Gastroesophageal sphincter (tissue), 4 donors: ENCODE measurements at regions not wholly inside any gene's neighbourhood (a gene's known extent, or its start where the extent isn't known, plus 50 kb on each side); places are given as distances from the start of the nearest gene placed in this dataset.

Experiments
- ATAC-seq: fragments of 150-250 bp; one replicate; pipeline ENCODE4 v1.9.1; 2016; ENCODE audit warnings: mild to moderate bottlenecking, moderate library complexity
- H3K27ac ChIP-seq, 4 donors: fragments of 200-600 bp; sonication (generic) in 3 of 4; 1 replicate in 3 of 4; 2 replicates in 1 of 4; pipeline ENCODE4 v1.5.1; 2016 to 2019
- H3K27me3 ChIP-seq: fragments of 200-600 bp; sonication (generic); one replicate; pipeline ENCODE4 v1.5.1; 2019
- H3K36me3 ChIP-seq, 2 donors: fragments of 200-600 bp; sonication (generic); one replicate each; pipeline ENCODE4 v1.5.1; 2019; ENCODE audit warnings: control low read depth in 1 of 2
- H3K4me1 ChIP-seq, 3 donors: fragments of 200-600 bp; sonication (generic); 1 replicate in 2 of 3; 2 replicates in 1 of 3; pipeline ENCODE4 v1.5.1; 2016 to 2019; ENCODE audit warnings: control low read depth in 2 of 3
- H3K4me3 ChIP-seq, 2 donors: fragments of 200-600 bp; sonication (generic); one replicate each; pipeline ENCODE4 v1.5.1; 2019; ENCODE audit warnings: mild to moderate bottlenecking in 1 of 2, moderate library complexity in 1 of 2
- H3K9me3 ChIP-seq, 3 donors: fragments of 200-600 bp; sonication (generic); one replicate each; pipeline ENCODE4 v1.5.1; 2017 to 2019; ENCODE audit warnings: control low read depth in 2 of 3
- CTCF ChIP-seq, 4 experiments: fragments of 200-600 bp in 2 of 4; fragments of 450-650 bp in 2 of 4; sonication (generic) in 1 of 4; IDR thresholded peaks; one replicate each; pipeline ENCODE4 v1.5.1; 2017 to 2019; ENCODE audit warnings: antibody characterized with exemption in 4 of 4, mild to moderate bottlenecking in 2 of 4, moderate library complexity in 2 of 4
- EP300 ChIP-seq: sonication (generic); formaldehyde crosslinking; IDR thresholded peaks from one replicate; pipeline ENCODE4 v1.6.1; 2017; ENCODE audit warnings: antibody characterized with exemption, mild to moderate bottlenecking
- POLR2A ChIP-seq, 2 donors: fragments of 450-650 bp; IDR thresholded peaks; one replicate each; pipeline ENCODE4 v1.6.1; 2017; ENCODE audit warnings: antibody characterized with exemption in 2 of 2, mild to moderate bottlenecking in 2 of 2, moderate library complexity in 1 of 2
- POLR2AphosphoS5 ChIP-seq: sonication (generic); formaldehyde crosslinking; IDR thresholded peaks from one replicate; pipeline ENCODE4 v1.6.1; 2017; ENCODE audit warnings: antibody characterized with exemption
- WGBS, 2 donors: methylation state at CpG; one replicate each; pipeline ENCODE4 v1.1.5; 2018; ENCODE audit warnings: low coverage in 1 of 2; 5-methylcytosine and 5-hydroxymethylcytosine counted together

GRCh38 chr3:177800561-177800960 lies 603.3 kb upstream of the TBL1XR1 start:
- ATAC-seq, result no peak

GRCh38 chr3:177802151-177802900 lies 605.0 kb upstream of the TBL1XR1 start:
- Histone ChIP-seq H3K36me3 (no peaks in the 10 kb centered on the region), H3K4me1 (peaks cover 0 to 15% (median 0%) of the 10 kb centered on the region in 3 donors), H3K4me3 (no peak overlapping the region), H3K27me3 (no peaks in the 10 kb centered on the region), H3K27ac (no peak overlapping the region), H3K9me3 (no peaks in the 10 kb centered on the region)
- ATAC-seq, result no peak
- 63% methylated on average over 5 of the region's 5 CpGs for WGBS, 2 donors
- no peak for TF ChIP-seq POLR2A (IDR thresholded peaks at IDR 0.05)
- TF ChIP-seq CTCF (IDR thresholded peaks at IDR 0.05), result no peak
- TF ChIP-seq EP300, result no peak
- no peak for TF ChIP-seq POLR2AphosphoS5

More at GRCh38 chr3:177800561-177800960, 603.3 kb upstream of the TBL1XR1 start:
- Histone ChIP-seq H3K27ac (no peak overlapping the region), H3K9me3 (no peaks in the 10 kb centered on the region), H3K36me3 (no peaks in the 10 kb centered on the region), H3K4me1 (peaks cover 0 to 15% (median 0%) of the 10 kb centered on the region in 3 donors), H3K27me3 (no peaks in the 10 kb centered on the region), H3K4me3 (no peak overlapping the region)
- WGBS, 2 donors, result 51 to 77% methylated on average over 2 to 3 of the region's 3 CpGs
- TF ChIP-seq CTCF (IDR thresholded peaks at IDR 0.05) (no peak), POLR2A (IDR thresholded peaks at IDR 0.05) (no peak), EP300 (no peak), POLR2AphosphoS5 (no peak)

- Histone ChIP-seq H3K27ac (no peak overlapping the region), H3K27me3 (no peaks in the 10 kb centered on the region), H3K9me3 (no peaks in the 10 kb centered on the region), H3K4me1 (peaks cover 0 to 15% (median 0%) of the 10 kb centered on the region in 3 donors), H3K36me3 (no peaks in the 10 kb centered on the region), H3K4me3 (no peak overlapping the region)
- TF ChIP-seq CTCF (IDR thresholded peaks at IDR 0.05) (no peak), POLR2A (IDR thresholded peaks at IDR 0.05) (no peak), EP300 (no peak), POLR2AphosphoS5 (no peak)
- WGBS, 2 donors, result 85 to 90% methylated on average over 4 of the region's 4 CpGs
- ATAC-seq, result no peak
Measured at GRCh38 chr3:177803500-177803899, 606.2 kb upstream of the TBL1XR1 start.

- Histone ChIP-seq H3K9me3 (no peaks in the 10 kb centered on the region), H3K4me1 (peaks cover 0 to 15% (median 0%) of the 10 kb centered on the region in 3 donors), H3K36me3 (no peaks in the 10 kb centered on the region), H3K4me3 (no peak overlapping the region), H3K27me3 (no peaks in the 10 kb centered on the region), H3K27ac (no peak overlapping the region)
- ATAC-seq, result no peak
- 21 to 56% methylated on average over 3 of the region's 3 CpGs for WGBS, 2 donors
- TF ChIP-seq POLR2A (IDR thresholded peaks at IDR 0.05) (no peak), POLR2AphosphoS5 (no peak), EP300 (no peak), CTCF (IDR thresholded peaks at IDR 0.05) (no peak)
Measured at GRCh38 chr3:177804032-177804431, 606.8 kb upstream of the TBL1XR1 start.

- WGBS, 2 donors, result 92 to 100% methylated on average over 4 to 9 of the region's 9 CpGs
- no peaks in the 10 kb centered on the region for H3K27me3 ChIP-seq
- H3K36me3 ChIP-seq, result no peaks in the 10 kb centered on the region
- TF ChIP-seq POLR2A (IDR thresholded peaks at IDR 0.05) (no peak), POLR2AphosphoS5 (no peak), CTCF (IDR thresholded peaks at IDR 0.05) (no peak), EP300 (no peak)
- no peak for ATAC-seq
- H3K9me3 ChIP-seq, result no peaks in the 10 kb centered on the region
- peaks cover 0 to 19% (median 0%) of the 10 kb centered on the region in 3 donors for H3K4me1 ChIP-seq
- H3K27ac ChIP-seq, result no peak overlapping the region
- H3K4me3 ChIP-seq, result no peak overlapping the region
Measured at GRCh38 chr3:177804646-177805045, 607.4 kb upstream of the TBL1XR1 start.
